ENCODE measurements at regions not wholly inside any gene's neighbourhood (a gene's known extent, or its start where the extent isn't known, plus 50 kb on each side); places are given as distances from the start of the nearest gene placed in this dataset.
"Not testable (repeated sequence)": the region's sequence is repeated elsewhere in the genome, so short reads cannot be mapped to it uniquely, and the experiment has no call there.

DNA sequence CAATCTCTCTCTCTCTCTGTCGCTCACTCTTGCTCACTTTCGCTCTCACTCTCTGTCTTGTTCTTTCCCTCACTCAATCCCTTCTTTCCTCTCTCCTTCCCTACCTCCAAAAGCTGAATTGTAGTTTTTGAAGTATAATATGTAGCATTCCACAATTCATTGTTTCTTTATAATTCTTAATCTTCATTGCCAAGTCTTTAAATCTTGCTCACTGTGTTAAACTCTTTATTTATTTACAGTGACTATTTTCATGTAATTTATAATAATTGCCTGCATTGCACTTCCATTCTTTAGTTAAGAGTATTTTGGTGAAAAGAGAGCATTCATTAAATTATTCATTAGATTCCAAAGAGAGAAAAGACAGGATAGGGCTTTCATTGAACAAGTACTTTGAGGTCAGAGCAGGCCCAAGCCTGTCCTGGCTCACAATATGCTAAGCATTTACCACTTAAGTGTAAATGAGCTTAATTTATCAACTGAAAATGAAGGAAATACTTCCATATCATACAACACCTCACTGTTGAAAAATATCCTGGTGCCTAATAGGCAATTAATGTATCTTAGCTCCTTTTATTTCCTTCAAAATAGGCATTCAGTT, 257.4 kb upstream of the SLITRK1 start:
- no peak for DNase-seq (ENCODE audit: low read depth)

DNA sequence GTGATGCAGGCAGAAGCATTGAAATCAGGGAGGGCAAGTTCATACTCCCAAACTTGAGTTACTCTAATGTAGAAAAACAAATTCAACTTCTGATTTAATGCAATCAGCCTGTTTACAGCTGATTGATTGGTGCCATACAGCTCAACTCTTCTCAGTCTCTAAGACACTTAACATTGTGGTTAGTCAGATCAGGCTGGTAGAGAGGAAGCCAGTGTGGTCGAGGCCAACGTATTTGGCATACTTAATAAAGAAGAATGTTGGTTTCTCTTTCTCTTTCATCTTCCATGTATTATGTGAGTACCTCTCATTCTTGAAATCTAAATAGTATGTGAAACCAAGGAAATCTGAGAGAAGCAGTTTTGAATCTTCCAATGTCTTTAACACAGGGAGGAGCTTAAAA, 255.0 kb upstream of the SLITRK1 start:
- DNase-seq (ENCODE audit: low read depth), result no peak

DNA sequence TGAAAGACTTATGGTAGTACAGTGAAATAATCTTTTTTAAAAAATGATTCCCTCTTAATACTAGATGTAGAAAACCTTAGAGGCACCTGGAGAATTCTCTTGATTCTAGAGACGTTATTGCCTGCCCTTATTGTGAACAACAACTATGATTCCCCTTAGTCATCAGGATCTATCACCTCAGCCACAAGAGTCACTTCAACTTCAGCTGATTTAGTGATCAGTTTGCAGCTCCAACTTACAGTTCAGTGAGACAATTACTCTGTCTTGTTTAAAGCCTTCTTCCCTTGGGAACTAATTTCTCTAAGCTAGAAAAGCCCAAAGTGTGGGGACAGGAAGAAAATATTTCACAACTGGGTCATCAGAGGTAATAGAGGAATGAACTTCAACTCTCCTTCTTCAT, 254.3 kb upstream of the SLITRK1 start:
- DNase-seq (ENCODE audit: low read depth), result no peak

- no peak for DNase-seq (ENCODE audit: low read depth)
These were observed 250.2 kb upstream of the SLITRK1 start for GRCh38 chr13:84132491-84132890.

- no peak for DNase-seq (ENCODE audit: low read depth)
These were observed 249.0 kb upstream of the SLITRK1 start for GRCh38 chr13:84131249-84131648.

- no peak for DNase-seq (ENCODE audit: low read depth)
These were observed 248.3 kb upstream of the SLITRK1 start for GRCh38 chr13:84130495-84131114.

DNA sequence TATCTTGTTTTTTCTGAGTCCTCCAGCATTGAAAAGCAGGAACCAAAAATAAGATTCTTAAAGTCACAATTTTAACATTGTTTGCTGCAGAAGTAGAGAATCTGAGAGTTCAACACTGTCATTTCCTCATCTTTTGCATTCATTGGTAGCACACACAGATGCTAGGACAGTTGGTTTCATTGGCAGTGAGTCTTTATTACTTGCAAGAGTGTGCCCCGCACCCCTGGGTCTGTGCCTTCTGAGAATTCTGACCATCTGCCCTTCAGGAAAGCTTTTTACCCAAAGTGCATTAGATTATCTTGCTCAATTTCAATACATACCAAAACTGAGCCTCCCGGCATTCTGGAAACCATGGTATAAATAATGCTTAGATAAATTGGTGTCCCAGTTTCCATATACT, 247.7 kb upstream of the SLITRK1 start:
- no peak for DNase-seq (ENCODE audit: low read depth)

- DNase-seq (ENCODE audit: low read depth), result no peak
These were observed 245.4 kb upstream of the SLITRK1 start for GRCh38 chr13:84127597-84128128.

DNA sequence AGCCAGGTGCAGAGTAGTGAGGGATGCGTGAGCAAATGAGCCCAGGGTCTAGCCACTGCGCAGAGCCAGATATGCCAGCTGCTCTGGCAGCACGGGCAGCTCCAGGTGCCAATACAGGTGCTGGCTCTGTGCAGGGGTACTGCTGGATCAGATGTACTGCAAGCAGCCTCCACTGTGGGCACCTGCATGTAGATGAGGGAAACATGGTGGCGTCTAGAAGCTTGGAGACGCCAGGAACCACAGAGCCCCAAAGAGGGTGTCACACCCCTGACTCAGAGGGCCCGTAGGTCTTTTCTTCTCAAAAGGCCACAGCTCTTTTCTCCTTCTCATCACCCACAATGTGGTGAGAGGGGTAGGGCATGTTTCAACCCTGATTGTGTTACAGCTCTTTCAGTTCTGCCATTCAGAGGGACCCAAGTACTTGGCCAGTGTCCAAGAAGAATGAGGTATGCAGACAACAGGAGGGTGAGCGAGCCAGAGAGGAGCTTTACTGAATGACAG, 244.4 kb upstream of the SLITRK1 start:
- no peak for DNase-seq (ENCODE audit: low read depth)

GRCh38 chr13:84121456-84121855, 239.2 kb upstream of the SLITRK1 start:
- DNase-seq (ENCODE audit: low read depth), result no peak

GRCh38 chr13:84118839-84119409, 236.7 kb upstream of the SLITRK1 start:
- no peak for DNase-seq (ENCODE audit: low read depth)

- no peak for DNase-seq (ENCODE audit: low read depth)
These were observed 216.0 kb upstream of the SLITRK1 start for GRCh38 chr13:84098273-84098672.

GRCh38 chr13:84097148-84097547, 214.9 kb upstream of the SLITRK1 start:
- no peak for DNase-seq (ENCODE audit: low read depth)

- DNase-seq (ENCODE audit: low read depth), result no peak
These were observed 213.9 kb upstream of the SLITRK1 start for GRCh38 chr13:84096216-84096615.

GRCh38 chr13:84088996-84089395, 206.7 kb upstream of the SLITRK1 start:
- DNase-seq (ENCODE audit: low read depth), result no peak

DNA sequence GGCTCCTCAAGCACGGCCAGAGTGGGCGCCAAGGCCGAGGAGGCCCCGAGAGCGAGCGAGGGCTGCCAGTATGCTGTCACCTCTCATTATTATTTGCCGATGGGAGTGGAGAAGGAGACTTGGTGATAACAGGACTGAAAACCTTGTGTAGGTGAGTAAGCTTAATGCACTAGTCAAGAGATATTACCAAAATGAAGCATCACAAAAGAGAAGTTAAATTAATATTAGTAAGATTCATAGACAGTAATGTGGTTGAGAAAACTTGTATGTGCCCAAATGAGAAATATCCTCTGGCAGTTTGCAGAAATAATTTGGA, 204.5 kb upstream of the SLITRK1 start:
- no peak for DNase-seq (ENCODE audit: low read depth)

- not testable (repeated sequence) for DNase-seq (ENCODE audit: low read depth)
These were observed 204.0 kb upstream of the SLITRK1 start for GRCh38 chr13:84086098-84086846.

GRCh38 chr13:84082462-84082861, 200.2 kb upstream of the SLITRK1 start:
- no peak for DNase-seq (ENCODE audit: low read depth)

GRCh38 chr13:84080748-84081530, 198.7 kb upstream of the SLITRK1 start:
- no peak for DNase-seq (ENCODE audit: low read depth)

DNA sequence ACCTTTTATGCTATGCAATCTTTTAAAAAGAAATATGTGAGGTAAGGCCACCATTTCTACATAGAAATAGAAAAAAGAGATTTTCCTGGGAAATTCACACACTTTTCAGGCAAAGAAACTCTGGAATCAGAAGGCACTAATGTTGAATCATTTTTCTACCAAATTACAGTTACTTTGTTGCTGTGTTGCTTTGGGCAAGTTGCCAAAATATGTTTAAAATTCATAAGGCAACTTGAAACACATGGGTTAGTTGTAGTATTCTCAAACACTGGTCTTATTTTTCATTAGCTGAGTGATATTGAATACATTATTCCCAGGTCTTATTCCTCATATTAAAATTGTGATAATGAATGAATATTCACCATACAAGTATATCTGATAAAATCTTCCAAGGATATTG, 195.0 kb upstream of the SLITRK1 start:
- DNase-seq (ENCODE audit: low read depth), result no peak

DNA sequence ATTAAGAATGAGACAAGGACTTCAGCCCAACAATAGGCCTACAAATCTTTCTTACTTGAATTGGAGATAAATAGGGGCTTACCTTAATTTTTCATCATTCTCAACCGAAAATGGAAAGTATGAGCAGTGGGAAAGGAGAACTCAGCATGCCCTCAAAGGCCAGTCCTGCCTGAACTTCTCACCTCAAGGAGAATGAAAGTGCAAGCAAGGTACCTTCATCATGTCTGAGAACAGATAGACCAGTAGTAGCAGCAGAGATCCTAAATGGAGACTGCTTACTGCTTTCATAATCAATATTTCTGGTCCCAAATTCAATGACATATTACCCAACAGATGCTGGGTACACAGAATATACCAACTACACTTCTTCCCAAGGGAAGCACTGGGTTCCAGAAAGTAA, 194.0 kb upstream of the SLITRK1 start:
- DNase-seq (ENCODE audit: low read depth), result no peak

DNA sequence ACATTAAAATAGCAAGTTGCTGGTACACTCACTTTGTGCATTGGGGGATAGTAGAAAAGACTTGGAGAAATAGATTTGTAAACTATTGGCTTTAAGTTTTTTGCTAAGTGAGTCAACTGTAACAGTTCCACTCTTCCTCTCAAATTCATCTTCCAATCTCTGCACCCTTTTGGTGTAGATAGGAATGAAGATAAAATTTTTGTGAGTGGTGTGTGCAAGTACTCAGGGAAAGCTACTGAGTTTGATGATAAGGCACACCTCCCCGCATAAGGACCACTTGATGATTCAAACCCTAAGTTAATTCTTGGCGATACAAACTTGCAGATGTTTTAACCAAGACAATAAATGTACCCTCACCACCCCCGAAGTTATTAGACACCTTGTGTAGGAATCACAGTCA, 168.3 kb upstream of the SLITRK1 start:
- no peak for DNase-seq (ENCODE audit: low read depth)

Data from HS-5 (cell line).